Liver (tissue), 8 donors: ENCODE measurements at regions not wholly inside any gene's neighbourhood (a gene's known extent, or its start where the extent isn't known, plus 50 kb on each side); places are given as distances from the start of the nearest gene placed in this dataset.

Experiments used
- DNase-seq: peaks from one replicate; pipeline ENCODE4 v3.0.0-alpha.2; 2017; ENCODE audit warnings: low spot score
- H3K27ac ChIP-seq, 2 donors: one replicate each; pipeline ENCODE4 v1.7.0; 2013; ENCODE audit warnings: inconsistent platforms in 2 of 2, low read length in 2 of 2, control low read depth in 1 of 2, low read depth in 1 of 2, mild to moderate bottlenecking in 1 of 2
- H3K27me3 ChIP-seq, 4 donors: one replicate each; pipeline versions ENCODE4 v1.6.1 to v1.7.0; 2013; ENCODE audit warnings: low read length in 3 of 4, inconsistent platforms in 1 of 4, mild to moderate bottlenecking in 1 of 4, moderate library complexity in 1 of 4; ENCODE audit not compliant: control insufficient read depth in 4 of 4, insufficient read depth in 4 of 4
- H3K36me3 ChIP-seq, 4 donors: one replicate each; pipeline versions ENCODE4 v1.6.1 to v1.7.0; 2013; ENCODE audit warnings: low read length in 3 of 4, mild to moderate bottlenecking in 3 of 4, low read depth in 1 of 4, moderate library complexity in 1 of 4; ENCODE audit not compliant: control insufficient read depth in 4 of 4, insufficient read depth in 3 of 4
- H3K4me1 ChIP-seq, 4 donors: one replicate each; pipeline versions ENCODE4 v1.6.1 to v1.7.0; 2013; ENCODE audit warnings: low read length in 3 of 4, mild to moderate bottlenecking in 3 of 4, moderate library complexity in 1 of 4; ENCODE audit not compliant: control insufficient read depth in 4 of 4, insufficient read depth in 4 of 4
- H3K4me3 ChIP-seq, 3 donors: one replicate each; pipeline versions ENCODE4 v1.6.1 to v1.7.0; 2013; ENCODE audit warnings: low read length in 3 of 3, control low read depth in 1 of 3, low read depth in 1 of 3, mild to moderate bottlenecking in 1 of 3
- H3K9ac ChIP-seq, 2 donors: one replicate each; pipeline ENCODE4 v1.7.0; 2013; ENCODE audit warnings: low read length in 2 of 2, mild to moderate bottlenecking in 2 of 2, moderate library complexity in 2 of 2, control low read depth in 1 of 2, low read depth in 1 of 2
- H3K9me3 ChIP-seq, 4 donors: one replicate each; pipeline versions ENCODE4 v1.6.1 to v1.7.0; 2013; ENCODE audit warnings: low read length in 3 of 4; ENCODE audit not compliant: control insufficient read depth in 4 of 4
- ATF3 ChIP-seq: IDR thresholded peaks from 2 replicates; pipeline ENCODE4 v1.6.1; 2016; ENCODE audit warnings: antibody characterized with exemption
- CTCF ChIP-seq: fragments of 150-350 bp; IDR thresholded peaks from 2 replicates; pipeline ENCODE4 v1.5.1; 2017; ENCODE audit warnings: improper control_type of control experiment, low read depth, low read length; ENCODE audit not compliant: missing input control
- EGR1 ChIP-seq, 2 donors: IDR thresholded peaks; 2 replicates each; pipeline ENCODE4 v1.6.1; 2016 to 2018; ENCODE audit warnings: antibody characterized with exemption in 2 of 2, low read depth in 2 of 2
- FOXA1 ChIP-seq: IDR thresholded peaks from 2 replicates; pipeline ENCODE4 v1.6.1; 2016; ENCODE audit warnings: antibody characterized with exemption
- FOXA2 ChIP-seq: IDR thresholded peaks from 2 replicates; pipeline ENCODE4 v1.6.1; 2016; ENCODE audit warnings: antibody characterized with exemption
- GABPA ChIP-seq, 2 donors: IDR thresholded peaks in 1 of 2; conservative IDR thresholded peaks in 1 of 2; 2 replicates each; pipeline ENCODE4 v1.6.1; 2016; ENCODE audit warnings: antibody characterized with exemption in 2 of 2, mild to moderate bottlenecking in 1 of 2, moderate library complexity in 1 of 2
- HNF4G ChIP-seq: IDR thresholded peaks from 2 replicates; pipeline ENCODE4 v1.6.1; 2016; ENCODE audit warnings: antibody characterized with exemption
- JUND ChIP-seq, 2 donors: IDR thresholded peaks; 2 replicates each; pipeline ENCODE4 v1.6.1; 2016; ENCODE audit warnings: antibody characterized with exemption in 2 of 2
- MAX ChIP-seq: IDR thresholded peaks from 2 replicates; pipeline ENCODE4 v1.6.1; 2016; ENCODE audit warnings: antibody characterized with exemption
- NR2F2 ChIP-seq: IDR thresholded peaks from 2 replicates; pipeline ENCODE4 v1.6.1; 2016; ENCODE audit warnings: antibody characterized with exemption
- RAD21 ChIP-seq, 2 donors: IDR thresholded peaks; 2 replicates each; pipeline ENCODE4 v1.6.1; 2016; ENCODE audit warnings: antibody characterized with exemption in 2 of 2, mild to moderate bottlenecking in 2 of 2
- REST ChIP-seq: IDR thresholded peaks from 2 replicates; pipeline ENCODE4 v1.6.1; 2016; ENCODE audit warnings: antibody characterized with exemption, mild to moderate bottlenecking
- RXRA ChIP-seq, 2 donors: IDR thresholded peaks; 2 replicates each; pipeline ENCODE4 v1.6.1; 2017 to 2018; ENCODE audit warnings: antibody characterized with exemption in 2 of 2, mild to moderate bottlenecking in 1 of 2
- SP1 ChIP-seq: IDR thresholded peaks from 2 replicates; pipeline ENCODE4 v1.6.1; 2018; ENCODE audit warnings: antibody characterized with exemption, mild to moderate bottlenecking
- TAF1 ChIP-seq: conservative IDR thresholded peaks from 2 replicates; pipeline ENCODE4 v1.6.1; 2016; ENCODE audit warnings: antibody characterized with exemption, mild to moderate bottlenecking
- YY1 ChIP-seq: IDR thresholded peaks from 2 replicates; pipeline ENCODE4 v1.6.1; 2016; ENCODE audit warnings: antibody characterized with exemption, mild to moderate bottlenecking
- ZBTB33 ChIP-seq: IDR thresholded peaks from 2 replicates; pipeline ENCODE4 v1.6.1; 2016; ENCODE audit warnings: antibody characterized with exemption
- WGBS: extraction: QIAGEN DNeasy Blood & Tissue Kit; methylation state at CpG from one replicate; pipeline ENCODE4 v1.1.7; 2013; 5-methylcytosine and 5-hydroxymethylcytosine counted together
- donor health status: healthy.
- donor health status: healthy.
- donor health status: healthy.
- donor health status: healthy.
- donor health status: healthy.

- Histone ChIP-seq H3K27ac (no peak overlapping the region), H3K36me3 (no peaks in the 10 kb centered on the region), H3K4me3 (no peak overlapping the region), H3K4me1 (no peaks in the 10 kb centered on the region), H3K9ac (no peak overlapping the region), H3K27me3 (no peaks in the 10 kb centered on the region), H3K9me3 (no peaks in the 10 kb centered on the region)
- no peak for TF ChIP-seq FOXA2
- no peak for TF ChIP-seq GABPA (IDR thresholded peaks at IDR 0.05 in 1 of 2, conservative IDR thresholded peaks at IDR 0.05 in 1 of 2)
- no peak for TF ChIP-seq ATF3
- no peak for TF ChIP-seq TAF1
- no peak for TF ChIP-seq JUND (IDR thresholded peaks at IDR 0.05)
- TF ChIP-seq SP1: no peak
- no peak for TF ChIP-seq FOXA1
- TF ChIP-seq RAD21 (IDR thresholded peaks at IDR 0.05): no peak
- TF ChIP-seq ZBTB33: no peak
- TF ChIP-seq CTCF: no peak
- no peak for DNase-seq
- WGBS: 67% methylated on average over 3 of the region's 3 CpGs
Measured at GRCh38 chr10:36759141-36759805, 366.1 kb upstream of the ANKRD30A start.

- no peaks in the 10 kb centered on the region for H3K4me1 ChIP-seq
- no peak overlapping the region for H3K4me3 ChIP-seq
- DNase-seq: no peak
- H3K27ac ChIP-seq: no peak overlapping the region
- WGBS: 94% methylated on average over 19 of the region's 19 CpGs
- H3K36me3 ChIP-seq: no peaks in the 10 kb centered on the region
- no peak for TF ChIP-seq JUND (IDR thresholded peaks at IDR 0.05)
- no peak for TF ChIP-seq FOXA2
- TF ChIP-seq YY1: no peak
- TF ChIP-seq HNF4G: no peak
- TF ChIP-seq SP1: no peak
- TF ChIP-seq REST: no peak
- no peak for TF ChIP-seq EGR1 (IDR thresholded peaks at IDR 0.05; ENCODE audit: low read depth in 2 of 2)
- TF ChIP-seq CTCF: no peak
- TF ChIP-seq NR2F2: no peak
- TF ChIP-seq MAX: no peak
- TF ChIP-seq FOXA1: no peak
- TF ChIP-seq ZBTB33: no peak
- no peak for TF ChIP-seq RXRA (IDR thresholded peaks at IDR 0.05)
- H3K9ac ChIP-seq: no peak overlapping the region
- no peaks in the 10 kb centered on the region for H3K9me3 ChIP-seq
- no peaks in the 10 kb centered on the region for H3K27me3 ChIP-seq
Measured at GRCh38 chr10:36748128-36748871, 377.1 kb upstream of the ANKRD30A start.
